Kidney (tissue), 13 donors: ENCODE measurements at regions not wholly inside any gene's neighbourhood (a gene's known extent, or its start where the extent isn't known, plus 50 kb on each side); places are given as distances from the start of the nearest gene placed in this dataset.

Source experiments
- DNase-seq, 5 donors: peaks; one replicate each; pipeline ENCODE4 v3.0.0-alpha.2; 2013 to 2020
- FAIRE-seq: peaks from 2 replicates; lab custom pipeline; 2012; peaks lifted over from hg19 to GRCh38; lab: Jason Lieb, UNC
- H3K27ac ChIP-seq, 2 donors: one replicate each; pipeline ENCODE4 v1.7.0; 2013; ENCODE audit warnings: low read depth in 2 of 2, low read length in 2 of 2, inconsistent platforms in 1 of 2
- H3K27me3 ChIP-seq: one replicate; pipeline ENCODE4 v1.7.1; 2013; ENCODE audit warnings: low read length, inconsistent platforms; ENCODE audit not compliant: control insufficient read depth, insufficient read depth
- H3K36me3 ChIP-seq, 3 donors: one replicate each; pipeline versions ENCODE4 v1.7.0 to v1.7.1; 2013; ENCODE audit warnings: low read length in 3 of 3, control low read depth in 1 of 3, inconsistent platforms in 1 of 3; ENCODE audit not compliant: insufficient read depth in 3 of 3, control insufficient read depth in 2 of 3
- H3K4me1 ChIP-seq, 3 donors: one replicate each; pipeline versions ENCODE4 v1.7.0 to v1.7.1; 2013; ENCODE audit warnings: low read length in 3 of 3, inconsistent platforms in 1 of 3, low read depth in 1 of 3; ENCODE audit not compliant: control insufficient read depth in 2 of 3, insufficient read depth in 2 of 3
- H3K4me3 ChIP-seq, 3 donors: one replicate each; pipeline versions ENCODE4 v1.7.0 to v1.8.1; 2013; ENCODE audit warnings: low read length in 3 of 3, control low read depth in 1 of 3, inconsistent platforms in 1 of 3
- H3K9ac ChIP-seq, 3 donors: one replicate each; pipeline versions ENCODE4 v1.7.0 to v1.7.1; 2013; ENCODE audit warnings: low read length in 3 of 3, control low read depth in 1 of 3, inconsistent platforms in 1 of 3
- H3K9me3 ChIP-seq, 3 donors: one replicate each; pipeline versions ENCODE4 v1.7.0 to v1.7.1; 2013; ENCODE audit warnings: low read length in 3 of 3, control low read depth in 1 of 3, inconsistent platforms in 1 of 3; ENCODE audit not compliant: control insufficient read depth in 2 of 3, insufficient read depth in 1 of 3
- intact Hi-C: fragments of 100-400 bp; cut with DNase I; formaldehyde crosslinking; loops from one replicate; pipeline ENCODE4 v1.11.1; 2022
- TF ChIP-seq, protein P1 (sequence below): IDR thresholded peaks from 3 replicates; pipeline ENCODE4 v1.5.1; 2012; ENCODE audit warnings: mild to moderate bottlenecking, moderate library complexity, borderline replicate concordance; ENCODE audit not compliant: insufficient read depth; ENCODE audit errors: extremely low read depth
- donor health status: control.
- donor health status: control.
- donor health status: control.
- donor health status: control.
- donor health status: control.
- donor health status: DM: yes; HTN: yes; CAD: no.
- donor health status: Normal renal cell carcinoma (clear cell type).

DNA sequence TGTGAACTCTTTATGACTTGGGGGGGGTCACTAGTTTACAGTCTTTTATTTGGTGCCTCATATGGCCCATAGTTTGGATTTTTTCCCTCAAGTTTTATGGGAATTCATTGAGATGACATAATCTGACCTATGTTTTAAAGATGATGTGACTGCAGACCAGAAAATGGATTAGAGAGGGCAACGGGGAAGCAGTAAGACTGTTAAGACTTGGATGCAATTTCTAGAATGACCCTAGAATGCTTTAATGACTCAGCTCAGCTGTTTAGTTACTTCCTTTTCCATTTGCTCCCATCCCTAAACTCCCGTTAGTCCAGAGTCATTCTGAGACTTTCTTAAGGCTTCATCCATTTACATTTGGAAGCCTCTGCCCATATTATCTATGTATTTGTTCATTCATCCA, 59.9 kb upstream of the PDGFRA start:
- Histone ChIP-seq H3K9ac (no peak overlapping the region), H3K36me3 (no peaks in the 10 kb centered on the region), H3K4me1 (no peaks in the 10 kb centered on the region), H3K27ac (no peak overlapping the region), H3K27me3 (no peaks in the 10 kb centered on the region), H3K9me3 (no peaks in the 10 kb centered on the region), H3K4me3 (no peak overlapping the region)
- intact Hi-C loops: no loop called here
- FAIRE-seq (no peak), DNase-seq (no peak)
- TF ChIP-seq, protein P1, sequence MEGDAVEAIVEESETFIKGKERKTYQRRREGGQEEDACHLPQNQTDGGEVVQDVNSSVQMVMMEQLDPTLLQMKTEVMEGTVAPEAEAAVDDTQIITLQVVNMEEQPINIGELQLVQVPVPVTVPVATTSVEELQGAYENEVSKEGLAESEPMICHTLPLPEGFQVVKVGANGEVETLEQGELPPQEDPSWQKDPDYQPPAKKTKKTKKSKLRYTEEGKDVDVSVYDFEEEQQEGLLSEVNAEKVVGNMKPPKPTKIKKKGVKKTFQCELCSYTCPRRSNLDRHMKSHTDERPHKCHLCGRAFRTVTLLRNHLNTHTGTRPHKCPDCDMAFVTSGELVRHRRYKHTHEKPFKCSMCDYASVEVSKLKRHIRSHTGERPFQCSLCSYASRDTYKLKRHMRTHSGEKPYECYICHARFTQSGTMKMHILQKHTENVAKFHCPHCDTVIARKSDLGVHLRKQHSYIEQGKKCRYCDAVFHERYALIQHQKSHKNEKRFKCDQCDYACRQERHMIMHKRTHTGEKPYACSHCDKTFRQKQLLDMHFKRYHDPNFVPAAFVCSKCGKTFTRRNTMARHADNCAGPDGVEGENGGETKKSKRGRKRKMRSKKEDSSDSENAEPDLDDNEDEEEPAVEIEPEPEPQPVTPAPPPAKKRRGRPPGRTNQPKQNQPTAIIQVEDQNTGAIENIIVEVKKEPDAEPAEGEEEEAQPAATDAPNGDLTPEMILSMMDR: no peak

GRCh38 chr4:54172156-54172555, 56.9 kb upstream of the PDGFRA start:
- no peaks in the 10 kb centered on the region for H3K9me3 ChIP-seq
- FAIRE-seq: no peak
- intact Hi-C loops: no loop called here
- no peaks in the 10 kb centered on the region for H3K27me3 ChIP-seq
- no peak for DNase-seq
- H3K27ac ChIP-seq: no peak overlapping the region
- H3K4me1 ChIP-seq: no peaks in the 10 kb centered on the region
- H3K36me3 ChIP-seq: no peaks in the 10 kb centered on the region
- no peak overlapping the region for H3K9ac ChIP-seq
- TF ChIP-seq, protein P1: no peak
- H3K4me3 ChIP-seq: no peak overlapping the region

DNA sequence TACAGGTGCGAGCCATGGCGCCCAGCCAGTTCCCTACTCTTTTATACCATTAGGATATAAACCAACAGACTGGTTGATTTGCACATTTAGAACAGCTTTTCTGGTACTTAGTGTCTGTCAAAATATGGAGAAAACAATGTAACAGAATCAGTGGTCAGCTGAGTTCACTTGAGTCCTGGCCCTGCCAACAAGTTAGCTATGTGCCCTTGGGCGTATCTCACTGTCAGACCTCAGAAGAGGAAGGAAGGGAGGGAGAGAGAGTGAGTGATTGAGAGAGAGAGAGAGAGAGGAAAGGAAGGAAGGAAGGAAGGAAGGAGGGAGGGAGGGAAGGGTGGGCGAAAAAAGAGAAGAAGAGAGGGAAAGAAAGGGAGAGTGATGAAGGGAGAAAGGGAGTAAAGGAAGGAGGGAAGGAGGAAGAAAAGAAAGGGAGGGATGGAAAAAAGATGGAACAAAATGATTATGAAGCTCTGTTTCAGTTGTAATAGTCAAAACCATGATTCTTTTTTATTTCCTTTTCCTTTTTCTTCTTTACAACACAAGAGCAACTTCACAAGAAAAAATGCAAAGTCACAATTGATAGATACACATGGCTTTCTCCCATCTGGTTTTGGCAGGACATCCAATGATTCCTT, 55.7 kb upstream of the PDGFRA start:
- no peak for DNase-seq
- intact Hi-C loops: no loop called here

More for the DNA sequence above, 55.7 kb upstream of the PDGFRA start:
- Histone ChIP-seq H3K9me3 (no peaks in the 10 kb centered on the region), H3K27ac (no peak overlapping the region), H3K27me3 (no peaks in the 10 kb centered on the region), H3K36me3 (no peaks in the 10 kb centered on the region), H3K9ac (no peak overlapping the region), H3K4me3 (no peak overlapping the region), H3K4me1 (no peaks in the 10 kb centered on the region)
- no peak for FAIRE-seq
- TF ChIP-seq, protein P1: no peak
